ENCODE measurements at regions not wholly inside any gene's neighbourhood (a gene's known extent, or its start where the extent isn't known, plus 50 kb on each side); places are given as distances from the start of the nearest gene placed in this dataset.
A peak's percentile ranks its signal among the peaks of the same experiment; 100 is the strongest.

GRCh38 chr5:124630767-124631704 lies 115.4 kb downstream of the ZNF608 start:
- H3K4me3 ChIP-seq (ENCODE audit: low read depth, low read length): no peak overlapping the region
- DNase-seq (ENCODE audit: low read depth): no peak
- TF ChIP-seq CTCF (conservative IDR thresholded peaks at IDR 0.05; ENCODE audit: low read depth, low read length): no peak

GRCh38 chr5:124628721-124629596 lies 117.5 kb downstream of the ZNF608 start:
- no peak for TF ChIP-seq CTCF (conservative IDR thresholded peaks at IDR 0.05; ENCODE audit: low read depth, low read length)
- no peak overlapping the region for H3K4me3 ChIP-seq (ENCODE audit: low read depth, low read length)
- peak; percentile 98 for DNase-seq (ENCODE audit: low read depth)

- TF ChIP-seq CTCF (conservative IDR thresholded peaks at IDR 0.05; ENCODE audit: low read depth, low read length): no peak
These were observed 118.4 kb downstream of the ZNF608 start for GRCh38 chr5:124627815-124628595.

GRCh38 chr5:124626053-124626452 lies 120.4 kb downstream of the ZNF608 start:
- DNase-seq (ENCODE audit: low read depth): no peak
- TF ChIP-seq CTCF (conservative IDR thresholded peaks at IDR 0.05; ENCODE audit: low read depth, low read length): no peak

More at GRCh38 chr5:124627815-124628595, 118.4 kb downstream of the ZNF608 start:
- no peak overlapping the region for H3K4me3 ChIP-seq (ENCODE audit: low read depth, low read length)
- peak; percentile 22 for DNase-seq (ENCODE audit: low read depth)

GRCh38 chr5:124623265-124623664 lies 123.2 kb downstream of the ZNF608 start:
- TF ChIP-seq CTCF (conservative IDR thresholded peaks at IDR 0.05; ENCODE audit: low read depth, low read length): no peak
- DNase-seq (ENCODE audit: low read depth): no peak
- H3K4me3 ChIP-seq (ENCODE audit: low read depth, low read length): no peak overlapping the region

More at GRCh38 chr5:124626053-124626452, 120.4 kb downstream of the ZNF608 start:
- no peak overlapping the region for H3K4me3 ChIP-seq (ENCODE audit: low read depth, low read length)

- no peak overlapping the region for H3K4me3 ChIP-seq (ENCODE audit: low read depth, low read length)
- DNase-seq (ENCODE audit: low read depth): no peak
- TF ChIP-seq CTCF (conservative IDR thresholded peaks at IDR 0.05; ENCODE audit: low read depth, low read length): no peak
These were observed 123.6 kb downstream of the ZNF608 start for GRCh38 chr5:124622851-124623250.

All from choroid plexus epithelial cell (primary cell).